VCaP (cell line): ENCODE measurements at regions not wholly inside any gene's neighbourhood (a gene's known extent, or its start where the extent isn't known, plus 50 kb on each side); places are given as distances from the start of the nearest gene placed in this dataset.

Experiments used
- H3K27ac ChIP-seq: fragments of 450-650 bp; 2 replicates; pipeline ENCODE4 v1.5.1; 2017
- TF ChIP-seq, protein P1 (sequence below): fragments of 450-650 bp; conservative IDR thresholded peaks from 2 replicates; pipeline ENCODE4 v1.5.1; 2017; ENCODE audit warnings: mild to moderate bottlenecking, moderate library complexity

DNA sequence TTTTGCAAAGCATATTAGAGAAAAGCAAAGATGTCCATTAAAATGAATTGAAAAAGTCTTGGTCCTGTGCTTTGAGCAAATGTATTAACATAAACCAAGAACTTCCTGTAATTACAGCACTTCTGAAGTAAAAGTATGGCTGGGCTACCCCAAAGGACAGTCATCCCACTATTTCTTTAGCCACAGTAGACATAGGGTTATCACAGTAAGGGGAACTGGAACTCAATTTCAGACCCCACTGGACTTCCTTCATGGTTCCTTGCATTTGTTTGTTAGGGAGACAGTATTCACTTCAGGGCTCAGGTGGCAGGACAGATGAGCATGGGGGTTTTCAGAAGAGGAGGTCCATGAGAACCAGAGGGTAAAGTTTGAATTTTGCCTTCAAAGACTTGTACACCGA lies 203.1 kb upstream of the PDE1C start:
- H3K27ac ChIP-seq: no peak overlapping the region
- TF ChIP-seq, protein P1, sequence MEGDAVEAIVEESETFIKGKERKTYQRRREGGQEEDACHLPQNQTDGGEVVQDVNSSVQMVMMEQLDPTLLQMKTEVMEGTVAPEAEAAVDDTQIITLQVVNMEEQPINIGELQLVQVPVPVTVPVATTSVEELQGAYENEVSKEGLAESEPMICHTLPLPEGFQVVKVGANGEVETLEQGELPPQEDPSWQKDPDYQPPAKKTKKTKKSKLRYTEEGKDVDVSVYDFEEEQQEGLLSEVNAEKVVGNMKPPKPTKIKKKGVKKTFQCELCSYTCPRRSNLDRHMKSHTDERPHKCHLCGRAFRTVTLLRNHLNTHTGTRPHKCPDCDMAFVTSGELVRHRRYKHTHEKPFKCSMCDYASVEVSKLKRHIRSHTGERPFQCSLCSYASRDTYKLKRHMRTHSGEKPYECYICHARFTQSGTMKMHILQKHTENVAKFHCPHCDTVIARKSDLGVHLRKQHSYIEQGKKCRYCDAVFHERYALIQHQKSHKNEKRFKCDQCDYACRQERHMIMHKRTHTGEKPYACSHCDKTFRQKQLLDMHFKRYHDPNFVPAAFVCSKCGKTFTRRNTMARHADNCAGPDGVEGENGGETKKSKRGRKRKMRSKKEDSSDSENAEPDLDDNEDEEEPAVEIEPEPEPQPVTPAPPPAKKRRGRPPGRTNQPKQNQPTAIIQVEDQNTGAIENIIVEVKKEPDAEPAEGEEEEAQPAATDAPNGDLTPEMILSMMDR: no peak

DNA sequence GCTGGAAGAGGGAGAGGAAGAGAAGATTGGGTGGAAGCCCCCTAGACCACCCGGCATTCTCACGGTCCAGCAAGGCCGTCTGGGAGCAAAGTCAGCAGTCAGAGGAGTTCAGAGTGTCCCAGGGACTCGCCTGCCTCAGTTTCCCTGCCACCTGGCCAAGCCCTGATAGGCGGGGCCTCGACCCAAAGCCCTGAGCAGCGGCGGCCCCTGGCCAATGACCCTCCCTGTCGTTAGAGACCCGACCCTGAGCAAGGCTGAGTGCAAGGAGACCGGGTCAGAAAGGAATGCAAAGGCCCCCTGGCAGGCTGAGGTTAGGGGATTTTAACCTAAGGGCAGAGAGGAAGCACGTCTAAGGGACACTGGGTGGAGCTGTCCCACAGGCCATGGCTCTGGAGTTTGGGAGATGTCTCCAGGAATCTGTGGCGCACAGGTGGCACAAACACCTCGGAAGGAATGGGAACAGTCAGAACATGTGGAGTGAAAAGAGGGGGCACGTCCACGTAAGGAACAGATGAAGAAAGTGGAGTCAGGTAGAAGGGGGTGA lies 196.8 kb upstream of the PDE1C start:
- H3K27ac ChIP-seq: no peak overlapping the region
- TF ChIP-seq, protein P1: 0 out of 2 replicates have a peak, but pooled peaks have one; percentile 7

- no peak overlapping the region for H3K27ac ChIP-seq
- TF ChIP-seq, protein P1: no peak
These were observed 194.6 kb upstream of the PDE1C start for GRCh38 chr7:32264702-32265284.

DNA sequence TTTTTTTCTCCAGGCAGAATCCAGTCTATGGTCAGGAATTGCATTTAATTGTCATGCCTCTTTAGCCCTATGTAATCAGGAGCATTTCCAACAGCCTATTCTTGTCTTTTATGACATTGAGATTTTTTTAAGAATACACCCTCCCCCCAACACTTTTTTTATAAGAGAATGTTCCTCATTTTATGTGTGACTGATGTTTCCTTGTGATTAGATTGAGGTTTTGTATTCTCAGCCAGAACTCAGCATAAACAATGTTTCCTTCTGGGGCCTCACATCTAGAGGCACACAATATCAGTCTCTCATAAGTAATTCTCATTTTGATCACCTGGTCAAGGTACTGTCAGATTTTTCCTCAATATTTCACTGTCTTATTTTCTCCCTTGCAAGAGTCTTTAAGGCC lies 193.4 kb upstream of the PDE1C start:
- H3K27ac ChIP-seq: no peak overlapping the region
- TF ChIP-seq, protein P1: no peak

GRCh38 chr7:32262315-32262714 lies 192.1 kb upstream of the PDE1C start:
- TF ChIP-seq, protein P1: no peak
- no peak overlapping the region for H3K27ac ChIP-seq

DNA sequence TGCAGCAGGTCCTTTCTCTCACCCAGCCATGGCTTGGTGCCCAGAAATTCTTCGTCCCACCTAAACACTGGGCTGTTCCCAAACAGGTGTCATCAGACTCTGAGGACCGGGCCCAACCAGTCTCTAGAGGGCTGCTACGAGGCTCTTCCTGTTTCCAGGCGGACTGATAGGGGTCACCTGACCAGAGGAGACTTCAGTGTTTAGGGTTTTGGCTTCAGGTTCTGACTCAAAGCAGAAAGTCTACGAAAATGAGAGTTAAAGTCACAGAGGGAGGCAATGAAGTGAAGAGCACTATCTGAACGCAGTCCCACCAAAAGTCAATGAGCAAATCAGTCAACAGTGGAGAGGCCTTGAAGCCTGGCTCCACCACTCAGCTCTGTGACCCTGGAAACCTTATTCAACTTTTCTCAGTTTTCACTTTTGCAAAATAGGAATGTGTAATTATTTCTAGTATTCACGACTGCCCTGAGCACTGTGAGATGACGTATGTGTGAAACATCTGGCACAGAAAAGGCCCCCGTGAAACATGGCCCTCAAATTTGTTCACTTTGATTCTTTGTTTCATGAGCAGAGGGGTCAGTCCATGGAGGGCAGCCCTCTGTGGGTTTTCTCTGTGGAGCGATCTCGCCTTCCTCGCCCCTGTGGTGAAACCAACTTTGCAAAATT lies 189.9 kb upstream of the PDE1C start:
- no peak overlapping the region for H3K27ac ChIP-seq
- TF ChIP-seq, protein P1: no peak

DNA sequence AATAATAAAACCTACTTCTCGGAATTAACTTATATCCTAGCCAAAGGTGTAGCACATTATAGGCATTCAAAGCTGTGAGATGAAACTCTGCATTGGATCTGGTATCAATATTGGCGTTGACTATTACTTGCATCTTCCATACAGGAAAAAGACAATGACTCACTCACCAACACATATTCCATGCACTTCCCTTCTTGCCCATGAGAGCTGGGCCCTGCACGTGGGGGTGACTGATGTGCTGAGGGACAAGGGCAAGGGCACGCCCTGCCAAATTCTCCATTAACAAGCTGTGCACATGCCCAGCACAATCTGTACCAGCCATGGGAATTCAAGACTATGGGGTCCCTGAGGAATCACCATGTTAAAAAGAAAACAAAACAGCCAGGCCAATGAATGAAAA lies 188.1 kb upstream of the PDE1C start:
- TF ChIP-seq, protein P1: no peak
- no peak overlapping the region for H3K27ac ChIP-seq
